ENCODE measurements at regions not wholly inside any gene's neighbourhood (a gene's known extent, or its start where the extent isn't known, plus 50 kb on each side); places are given as distances from the start of the nearest gene placed in this dataset.

- H3K27me3 ChIP-seq (ENCODE audit: control insufficient read depth in 5 of 5, insufficient read depth in 4 of 5, low read length in 5 of 5): no peaks in the 10 kb centered on the region
- H3K9ac ChIP-seq (ENCODE audit: low read length in 5 of 5): no peak overlapping the region
- no peak overlapping the region for H3K4me3 ChIP-seq (ENCODE audit: low read depth in 1 of 5, low read length in 5 of 5)
- no peaks in the 10 kb centered on the region for H3K36me3 ChIP-seq (ENCODE audit: control insufficient read depth in 5 of 5, insufficient read depth in 5 of 5, low read length in 5 of 5)
- no peaks in the 10 kb centered on the region for H3K4me1 ChIP-seq (ENCODE audit: control insufficient read depth in 5 of 5, insufficient read depth in 5 of 5, low read length in 5 of 5)
- H3K9me3 ChIP-seq (ENCODE audit: control insufficient read depth in 5 of 5, low read length in 5 of 5): no peaks in the 10 kb centered on the region
- no peak overlapping the region for H3K27ac ChIP-seq (ENCODE audit: low read depth, low read length)
These were observed 1617.6 kb upstream of the SLC10A2 start for GRCh38 chr13:104683789-104684188.

- H3K9me3 ChIP-seq (ENCODE audit: control insufficient read depth in 5 of 5, low read length in 5 of 5): no peaks in the 10 kb centered on the region
- H3K4me1 ChIP-seq (ENCODE audit: control insufficient read depth in 5 of 5, insufficient read depth in 5 of 5, low read length in 5 of 5): no peaks in the 10 kb centered on the region
- no peak overlapping the region for H3K4me3 ChIP-seq (ENCODE audit: low read depth in 1 of 5, low read length in 5 of 5)
- no peaks in the 10 kb centered on the region for H3K36me3 ChIP-seq (ENCODE audit: control insufficient read depth in 5 of 5, insufficient read depth in 5 of 5, low read length in 5 of 5)
- no peak overlapping the region for H3K9ac ChIP-seq (ENCODE audit: low read length in 5 of 5)
- H3K27me3 ChIP-seq (ENCODE audit: control insufficient read depth in 5 of 5, insufficient read depth in 4 of 5, low read length in 5 of 5): no peaks in the 10 kb centered on the region
- no peak overlapping the region for H3K27ac ChIP-seq (ENCODE audit: low read depth, low read length)
These were observed 1611.9 kb upstream of the SLC10A2 start for GRCh38 chr13:104678161-104678560.

GRCh38 chr13:104671901-104672300, 1605.7 kb upstream of the SLC10A2 start:
- Histone ChIP-seq H3K27me3 (ENCODE audit: control insufficient read depth in 5 of 5, insufficient read depth in 4 of 5, low read length in 5 of 5) (no peaks in the 10 kb centered on the region), H3K9ac (ENCODE audit: low read length in 5 of 5) (no peak overlapping the region), H3K4me1 (ENCODE audit: control insufficient read depth in 5 of 5, insufficient read depth in 5 of 5, low read length in 5 of 5) (no peaks in the 10 kb centered on the region), H3K9me3 (ENCODE audit: control insufficient read depth in 5 of 5, low read length in 5 of 5) (no peaks in the 10 kb centered on the region), H3K27ac (ENCODE audit: low read depth, low read length) (no peak overlapping the region), H3K4me3 (ENCODE audit: low read depth in 1 of 5, low read length in 5 of 5) (no peak overlapping the region), H3K36me3 (ENCODE audit: control insufficient read depth in 5 of 5, insufficient read depth in 5 of 5, low read length in 5 of 5) (no peaks in the 10 kb centered on the region)

GRCh38 chr13:104657196-104657595, 1591.0 kb upstream of the SLC10A2 start:
- no peaks in the 10 kb centered on the region for H3K4me1 ChIP-seq (ENCODE audit: control insufficient read depth in 5 of 5, insufficient read depth in 5 of 5, low read length in 5 of 5)
- H3K27ac ChIP-seq (ENCODE audit: low read depth, low read length): no peak overlapping the region
- H3K9me3 ChIP-seq (ENCODE audit: control insufficient read depth in 5 of 5, low read length in 5 of 5): peaks cover 0 to 4% (median 0%) of the 10 kb centered on the region in 5 donors
- no peaks in the 10 kb centered on the region for H3K27me3 ChIP-seq (ENCODE audit: control insufficient read depth in 5 of 5, insufficient read depth in 4 of 5, low read length in 5 of 5)
- no peaks in the 10 kb centered on the region for H3K36me3 ChIP-seq (ENCODE audit: control insufficient read depth in 5 of 5, insufficient read depth in 5 of 5, low read length in 5 of 5)
- H3K4me3 ChIP-seq (ENCODE audit: low read depth in 1 of 5, low read length in 5 of 5): no peak overlapping the region
- H3K9ac ChIP-seq (ENCODE audit: low read length in 5 of 5): no peak overlapping the region

- Histone ChIP-seq H3K36me3 (ENCODE audit: control insufficient read depth in 5 of 5, insufficient read depth in 5 of 5, low read length in 5 of 5) (no peaks in the 10 kb centered on the region), H3K9ac (ENCODE audit: low read length in 5 of 5) (no peak overlapping the region), H3K27ac (ENCODE audit: low read depth, low read length) (no peak overlapping the region), H3K4me1 (ENCODE audit: control insufficient read depth in 5 of 5, insufficient read depth in 5 of 5, low read length in 5 of 5) (no peaks in the 10 kb centered on the region), H3K27me3 (ENCODE audit: control insufficient read depth in 5 of 5, insufficient read depth in 4 of 5, low read length in 5 of 5) (no peaks in the 10 kb centered on the region), H3K9me3 (ENCODE audit: control insufficient read depth in 5 of 5, low read length in 5 of 5) (peaks cover 0 to 4% (median 0%) of the 10 kb centered on the region in 5 donors), H3K4me3 (ENCODE audit: low read depth in 1 of 5, low read length in 5 of 5) (no peak overlapping the region)
These were observed 1584.2 kb upstream of the SLC10A2 start for GRCh38 chr13:104650431-104650830.

- no peaks in the 10 kb centered on the region for H3K36me3 ChIP-seq (ENCODE audit: control insufficient read depth in 5 of 5, insufficient read depth in 5 of 5, low read length in 5 of 5)
- no peaks in the 10 kb centered on the region for H3K9me3 ChIP-seq (ENCODE audit: control insufficient read depth in 5 of 5, low read length in 5 of 5)
- H3K9ac ChIP-seq (ENCODE audit: low read length in 5 of 5): no peak overlapping the region
- H3K4me1 ChIP-seq (ENCODE audit: control insufficient read depth in 5 of 5, insufficient read depth in 5 of 5, low read length in 5 of 5): no peaks in the 10 kb centered on the region
- H3K27me3 ChIP-seq (ENCODE audit: control insufficient read depth in 5 of 5, insufficient read depth in 4 of 5, low read length in 5 of 5): no peaks in the 10 kb centered on the region
- no peak overlapping the region for H3K27ac ChIP-seq (ENCODE audit: low read depth, low read length)
- H3K4me3 ChIP-seq (ENCODE audit: low read depth in 1 of 5, low read length in 5 of 5): no peak overlapping the region
These were observed 1582.1 kb upstream of the SLC10A2 start for GRCh38 chr13:104648291-104648690.

GRCh38 chr13:104645786-104646185, 1579.6 kb upstream of the SLC10A2 start:
- Histone ChIP-seq H3K27ac (ENCODE audit: low read depth, low read length) (no peak overlapping the region), H3K27me3 (ENCODE audit: control insufficient read depth in 5 of 5, insufficient read depth in 4 of 5, low read length in 5 of 5) (no peaks in the 10 kb centered on the region), H3K9me3 (ENCODE audit: control insufficient read depth in 5 of 5, low read length in 5 of 5) (no peaks in the 10 kb centered on the region), H3K36me3 (ENCODE audit: control insufficient read depth in 5 of 5, insufficient read depth in 5 of 5, low read length in 5 of 5) (no peaks in the 10 kb centered on the region), H3K9ac (ENCODE audit: low read length in 5 of 5) (no peak overlapping the region), H3K4me3 (ENCODE audit: low read depth in 1 of 5, low read length in 5 of 5) (no peak overlapping the region), H3K4me1 (ENCODE audit: control insufficient read depth in 5 of 5, insufficient read depth in 5 of 5, low read length in 5 of 5) (no peaks in the 10 kb centered on the region)

- Histone ChIP-seq H3K27ac (ENCODE audit: low read depth, low read length) (no peak overlapping the region), H3K4me1 (ENCODE audit: control insufficient read depth in 5 of 5, insufficient read depth in 5 of 5, low read length in 5 of 5) (no peaks in the 10 kb centered on the region), H3K9ac (ENCODE audit: low read length in 5 of 5) (no peak overlapping the region), H3K4me3 (ENCODE audit: low read depth in 1 of 5, low read length in 5 of 5) (no peak overlapping the region), H3K36me3 (ENCODE audit: control insufficient read depth in 5 of 5, insufficient read depth in 5 of 5, low read length in 5 of 5) (no peaks in the 10 kb centered on the region), H3K27me3 (ENCODE audit: control insufficient read depth in 5 of 5, insufficient read depth in 4 of 5, low read length in 5 of 5) (no peaks in the 10 kb centered on the region), H3K9me3 (ENCODE audit: control insufficient read depth in 5 of 5, low read length in 5 of 5) (no peaks in the 10 kb centered on the region)
These were observed 1575.1 kb upstream of the SLC10A2 start for GRCh38 chr13:104641309-104641708.

- H3K27ac ChIP-seq (ENCODE audit: low read depth, low read length): no peak overlapping the region
- no peaks in the 10 kb centered on the region for H3K36me3 ChIP-seq (ENCODE audit: control insufficient read depth in 5 of 5, insufficient read depth in 5 of 5, low read length in 5 of 5)
- no peaks in the 10 kb centered on the region for H3K9me3 ChIP-seq (ENCODE audit: control insufficient read depth in 5 of 5, low read length in 5 of 5)
- H3K4me1 ChIP-seq (ENCODE audit: control insufficient read depth in 5 of 5, insufficient read depth in 5 of 5, low read length in 5 of 5): no peaks in the 10 kb centered on the region
- no peak overlapping the region for H3K9ac ChIP-seq (ENCODE audit: low read length in 5 of 5)
- no peak overlapping the region for H3K4me3 ChIP-seq (ENCODE audit: low read depth in 1 of 5, low read length in 5 of 5)
- H3K27me3 ChIP-seq (ENCODE audit: control insufficient read depth in 5 of 5, insufficient read depth in 4 of 5, low read length in 5 of 5): no peaks in the 10 kb centered on the region
These were observed 1569.7 kb upstream of the SLC10A2 start for GRCh38 chr13:104635879-104636278.

GRCh38 chr13:104634016-104634415, 1567.8 kb upstream of the SLC10A2 start:
- Histone ChIP-seq H3K27ac (ENCODE audit: low read depth, low read length) (no peak overlapping the region), H3K4me3 (ENCODE audit: low read depth in 1 of 5, low read length in 5 of 5) (no peak overlapping the region), H3K9me3 (ENCODE audit: control insufficient read depth in 5 of 5, low read length in 5 of 5) (no peaks in the 10 kb centered on the region), H3K36me3 (ENCODE audit: control insufficient read depth in 5 of 5, insufficient read depth in 5 of 5, low read length in 5 of 5) (no peaks in the 10 kb centered on the region), H3K27me3 (ENCODE audit: control insufficient read depth in 5 of 5, insufficient read depth in 4 of 5, low read length in 5 of 5) (no peaks in the 10 kb centered on the region), H3K9ac (ENCODE audit: low read length in 5 of 5) (no peak overlapping the region), H3K4me1 (ENCODE audit: control insufficient read depth in 5 of 5, insufficient read depth in 5 of 5, low read length in 5 of 5) (no peaks in the 10 kb centered on the region)

- Histone ChIP-seq H3K36me3 (ENCODE audit: control insufficient read depth in 5 of 5, insufficient read depth in 5 of 5, low read length in 5 of 5) (no peaks in the 10 kb centered on the region), H3K4me1 (ENCODE audit: control insufficient read depth in 5 of 5, insufficient read depth in 5 of 5, low read length in 5 of 5) (no peaks in the 10 kb centered on the region), H3K9ac (ENCODE audit: low read length in 5 of 5) (no peak overlapping the region), H3K4me3 (ENCODE audit: low read depth in 1 of 5, low read length in 5 of 5) (no peak overlapping the region), H3K9me3 (ENCODE audit: control insufficient read depth in 5 of 5, low read length in 5 of 5) (no peaks in the 10 kb centered on the region), H3K27me3 (ENCODE audit: control insufficient read depth in 5 of 5, insufficient read depth in 4 of 5, low read length in 5 of 5) (no peaks in the 10 kb centered on the region), H3K27ac (ENCODE audit: low read depth, low read length) (no peak overlapping the region)
These were observed 1566.5 kb upstream of the SLC10A2 start for GRCh38 chr13:104632736-104633135.

Measured in subcutaneous abdominal adipose tissue (tissue), 5 donors.